Endothelial cell of umbilical vein (primary cell): ENCODE measurements at regions not wholly inside any gene's neighbourhood (a gene's known extent, or its start where the extent isn't known, plus 50 kb on each side); places are given as distances from the start of the nearest gene placed in this dataset.

Source experiments
- BruUV-seq: library from RNA; stranded (reverse); fragments of 400-500 nt; replicated peaks from 2 replicates; lab custom pipeline; 2021; lab: Mats Ljungman, UMichigan
- CTCF ChIA-PET: fragments of 300-600, 350-600 bp; sonication (Branson Sonifier 250); formaldehyde crosslinking; loops from one replicate; lab custom pipeline; 2021; ENCODE audit warnings: antibody characterized with exemption, inconsistent platforms; lab: Charles Lee
- POLR2A ChIA-PET: fragments of 300-600, 350-600 bp; sonication (Branson Sonifier 250); formaldehyde crosslinking; loops from one replicate; lab custom pipeline; 2021; ENCODE audit warnings: antibody characterized with exemption, inconsistent platforms; lab: Charles Lee
- DNase-seq: peaks from one replicate; pipeline ENCODE4 v3.0.0-alpha.2; 2011; ENCODE audit warnings: low read depth, low spot score
- FAIRE-seq: peaks from 2 replicates; lab custom pipeline; 2011; peaks lifted over from hg19 to GRCh38; lab: Jason Lieb, UNC
- H2AFZ ChIP-seq: 2 replicates; pipeline ENCODE4 v1.6.0; 2012; ENCODE audit warnings: low read depth, low read length, control low read depth, inconsistent platforms
- H3K27ac ChIP-seq: 2 replicates; pipeline ENCODE4 v1.5.1; 2011; ENCODE audit warnings: low read depth, mild to moderate bottlenecking, control low read depth, low read length, moderate library complexity; ENCODE audit not compliant: insufficient read depth
- H3K27me3 ChIP-seq, 2 experiments: 2 replicates each; pipeline versions ENCODE4 v1.6.0 to v1.6.1; 2011; ENCODE audit warnings: low read length in 2 of 2, mixed read lengths in 1 of 2; ENCODE audit not compliant: control insufficient read depth in 2 of 2, insufficient read depth in 2 of 2
- H3K36me3 ChIP-seq, 2 experiments: 2 replicates in 1 of 2; 3 replicates in 1 of 2; pipeline ENCODE4 v1.5.1; 2011; ENCODE audit warnings: low read length in 2 of 2, mild to moderate bottlenecking in 1 of 2, moderate library complexity in 1 of 2; ENCODE audit not compliant: control insufficient read depth in 2 of 2, insufficient read depth in 2 of 2; ENCODE audit errors: extremely low read depth in 1 of 2
- H3K4me1 ChIP-seq: 3 replicates; pipeline ENCODE4 v1.5.1; 2011; ENCODE audit warnings: mild to moderate bottlenecking, low read length; ENCODE audit not compliant: control insufficient read depth, insufficient read depth; ENCODE audit errors: extremely low read depth
- H3K4me2 ChIP-seq: 2 replicates; pipeline ENCODE4 v1.6.1; 2011; ENCODE audit warnings: low read length, control low read depth, mixed read lengths; ENCODE audit not compliant: insufficient read depth
- H3K4me3 ChIP-seq, 3 experiments: fragments of 200-600 bp in 1 of 3; sonication (generic), shearing (Covaris generic) in 1 of 3; replicated peaks in 1 of 3; 2 replicates each; pipeline ENCODE4 v1.5.1; 2011 to 2016; ENCODE audit warnings: control low read depth in 3 of 3, low read length in 3 of 3, mild to moderate bottlenecking in 2 of 3, inconsistent platforms in 1 of 3, low read depth in 1 of 3, moderate library complexity in 1 of 3; ENCODE audit not compliant: insufficient read depth in 1 of 3
- H3K79me2 ChIP-seq: 2 replicates; pipeline ENCODE4 v1.6.0; 2012; ENCODE audit warnings: low read length, inconsistent platforms; ENCODE audit not compliant: control insufficient read depth, insufficient read depth
- H3K9ac ChIP-seq: replicated peaks from 2 replicates; pipeline ENCODE3; 2011; ENCODE audit warnings: low read length, control low read depth; ENCODE audit not compliant: insufficient read depth; ENCODE audit errors: extremely low read depth
- H3K9me1 ChIP-seq: replicated peaks from 3 replicates; pipeline ENCODE4 v1.6.0; 2011; ENCODE audit warnings: mild to moderate bottlenecking, low read length; ENCODE audit not compliant: control insufficient read depth, insufficient read depth; ENCODE audit errors: extremely low read depth
- H3K9me3 ChIP-seq: replicated peaks from 2 replicates; pipeline ENCODE4 v1.5.1; 2012; ENCODE audit warnings: low read length, inconsistent platforms; ENCODE audit not compliant: control insufficient read depth, insufficient read depth
- H4K20me1 ChIP-seq: replicated peaks from 2 replicates; pipeline ENCODE3; 2011; ENCODE audit warnings: mild to moderate bottlenecking, low read length; ENCODE audit not compliant: control insufficient read depth, insufficient read depth; ENCODE audit errors: extremely low read depth
- CTCF ChIP-seq, 2 donors: IDR thresholded peaks; 1 replicate in 1 of 2; 2 replicates in 1 of 2; pipeline ENCODE4 v1.5.1; 2011; ENCODE audit warnings: low read length in 2 of 2, mild to moderate bottlenecking in 2 of 2, moderate library complexity in 2 of 2, control low read depth in 1 of 2, inconsistent platforms in 1 of 2, low read depth in 1 of 2; ENCODE audit not compliant: insufficient read depth in 1 of 2; ENCODE audit errors: extremely low read depth in 1 of 2
- EZH2 ChIP-seq: IDR thresholded peaks from 2 replicates; pipeline ENCODE4 v1.6.1; 2012; ENCODE audit warnings: borderline replicate concordance, low read depth, mild to moderate bottlenecking, moderate library complexity, low read length, inconsistent platforms; ENCODE audit not compliant: severe bottlenecking
- FOS ChIP-seq: IDR thresholded peaks from 2 replicates; pipeline ENCODE4 v1.6.1; 2011; ENCODE audit warnings: mild to moderate bottlenecking, low read length, moderate library complexity, borderline replicate concordance; ENCODE audit not compliant: insufficient read depth
- GATA2 ChIP-seq: IDR thresholded peaks from 2 replicates; pipeline ENCODE4 v1.7.0; 2011; ENCODE audit warnings: low read depth, mild to moderate bottlenecking, moderate library complexity, mixed read lengths, low read length; ENCODE audit not compliant: insufficient read length, insufficient read depth
- JUN ChIP-seq: IDR thresholded peaks from 2 replicates; pipeline ENCODE4 v1.6.1; 2011; ENCODE audit warnings: borderline replicate concordance, low read depth; ENCODE audit not compliant: insufficient read length, insufficient read depth
- MAX ChIP-seq: IDR thresholded peaks from 2 replicates; pipeline ENCODE4 v1.6.1; 2011; ENCODE audit not compliant: insufficient read depth, insufficient read length
- MYC ChIP-seq: IDR thresholded peaks from one replicate; pipeline ENCODE4 v1.6.1; 2011; ENCODE audit warnings: mild to moderate bottlenecking, low read depth, low read length
- POLR2A ChIP-seq: IDR thresholded peaks from 2 replicates; pipeline ENCODE4 v1.6.1; 2012; ENCODE audit warnings: low read depth, mild to moderate bottlenecking, control low read depth, low read length
- POLR2AphosphoS5 ChIP-seq: IDR thresholded peaks from 2 replicates; pipeline ENCODE4 v1.6.1; 2012; ENCODE audit warnings: low read depth, mild to moderate bottlenecking, control low read depth, low read length, moderate library complexity; ENCODE audit not compliant: insufficient read depth
- dilution Hi-C: fragments of 300-500 bp; cut with MboI; formaldehyde crosslinking; loops from one replicate; pipeline ENCODE4 v1.15.0; 2019; ENCODE audit warnings: low sequenced_read_pairs; ENCODE audit not compliant: extremely low pct_ligation_motif_present
- intact Hi-C: fragments of 100-400 bp; cut with micrococcal nuclease; formaldehyde crosslinking; loops from one replicate; pipeline ENCODE4 v1.10.0; 2022

GRCh38 chr7:113030489-113030888, 56.1 kb downstream of the GPR85 start:
- no peak overlapping the region for H3K27ac ChIP-seq
- H2AFZ ChIP-seq, result no peak overlapping the region
- H3K27me3 ChIP-seq, result no peaks in the 10 kb centered on the region
- FAIRE-seq (no peak), DNase-seq (no peak)
- no peak for TF ChIP-seq EZH2
- no peak for TF ChIP-seq POLR2A
- TF ChIP-seq MYC, result no peak
- no peak for TF ChIP-seq JUN
- no peak for TF ChIP-seq MAX
- TF ChIP-seq POLR2AphosphoS5, result no peak
- no peak for TF ChIP-seq GATA2
- no peak for TF ChIP-seq FOS
- TF ChIP-seq CTCF (IDR thresholded peaks at IDR 0.05; ENCODE audit: extremely low read depth in 1 of 2, insufficient read depth in 1 of 2, low read depth in 1 of 2, low read length in 2 of 2), result no peak
- no peaks in the 10 kb centered on the region for H4K20me1 ChIP-seq
- H3K4me2 ChIP-seq, result no peak overlapping the region
- POLR2A ChIA-PET, result no interaction called here
- H3K36me3 ChIP-seq, result no peaks in the 10 kb centered on the region
- no peak overlapping the region for H3K4me3 ChIP-seq
- dilution Hi-C loops, result no loop called here
- H3K9ac ChIP-seq, result no peak overlapping the region
- H3K79me2 ChIP-seq, result no peaks in the 10 kb centered on the region
- no peaks in the 10 kb centered on the region for H3K9me3 ChIP-seq
- H3K9me1 ChIP-seq, result no peaks in the 10 kb centered on the region
- CTCF ChIA-PET, result no interaction called here
- no peaks in the 10 kb centered on the region for H3K4me1 ChIP-seq
- BruUV-seq, result no TSS peak
- intact Hi-C loops, result no loop called here
